Nephron (organoid): ENCODE measurements at regions not wholly inside any gene's neighbourhood (a gene's known extent, or its start where the extent isn't known, plus 50 kb on each side); places are given as distances from the start of the nearest gene placed in this dataset.
"Not testable (repeated sequence)": the region's sequence is repeated elsewhere in the genome, so short reads cannot be mapped to it uniquely, and the experiment has no call there.

ENCODE experiments used
- H3K27ac Mint-ChIP-seq, 3 experiments: 2 replicates each; pipeline ENCODE4 v1.8.0; 2020; ENCODE audit warnings: mixed read lengths in 3 of 3, mild to moderate bottlenecking in 2 of 3, moderate library complexity in 1 of 3
- H3K27me3 Mint-ChIP-seq: 2 replicates; pipeline ENCODE4 v1.8.0; 2021; ENCODE audit warnings: low read depth, mild to moderate bottlenecking, moderate library complexity, mixed read lengths
- H3K36me3 Mint-ChIP-seq: 2 replicates; pipeline ENCODE4 v1.8.0; 2020; ENCODE audit warnings: low read depth, mixed read lengths
- H3K4me1 Mint-ChIP-seq: 2 replicates; pipeline ENCODE4 v1.8.0; 2020; ENCODE audit warnings: mixed read lengths
- H3K4me3 Mint-ChIP-seq, 3 experiments: 2 replicates each; pipeline ENCODE4 v1.8.0; 2020; ENCODE audit warnings: mild to moderate bottlenecking in 3 of 3, mixed read lengths in 3 of 3, moderate library complexity in 2 of 3
- H3K9me3 Mint-ChIP-seq: 2 replicates; pipeline ENCODE4 v1.8.0; 2020; ENCODE audit warnings: mixed read lengths
- CTCF ChIP-seq, 3 experiments: fragments of 200-600 bp; sonication (generic); IDR thresholded peaks; one replicate each; pipeline ENCODE4 v1.5.0; 2021; ENCODE audit warnings: antibody characterized with exemption in 3 of 3; ENCODE audit not compliant: unreplicated experiment in 3 of 3

DNA sequence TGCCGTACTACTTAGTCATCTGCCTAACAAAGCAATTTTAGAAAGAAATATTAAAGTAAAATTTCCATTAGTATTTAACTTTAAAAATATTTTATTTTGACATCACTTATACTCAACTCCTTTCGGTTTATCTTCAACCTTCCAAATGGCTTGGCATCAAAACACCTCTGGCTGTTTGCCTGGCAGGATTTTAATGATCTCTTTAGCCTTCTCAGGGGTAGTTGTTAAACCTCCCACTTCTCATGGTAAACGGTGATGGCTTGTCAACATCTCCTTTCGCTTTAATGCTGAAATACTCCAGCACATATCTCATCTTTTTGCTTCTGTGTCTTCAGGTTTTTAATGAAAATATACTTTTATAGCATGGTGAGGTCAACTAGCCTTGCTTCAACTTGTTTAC lies 747.1 kb downstream of the CETN3 start:
- H3K4me3 Mint-ChIP-seq, result no peak overlapping the region
- peaks cover 4% of the 10 kb centered on the region for H3K36me3 Mint-ChIP-seq
- no peak for TF ChIP-seq CTCF (IDR thresholded peaks at IDR 0.05; ENCODE audit: unreplicated experiment in 3 of 3)
- no peak overlapping the region for H3K27ac Mint-ChIP-seq
- peaks cover 14% of the 10 kb centered on the region for H3K9me3 Mint-ChIP-seq
- no peaks in the 10 kb centered on the region for H3K4me1 Mint-ChIP-seq
- H3K27me3 Mint-ChIP-seq, result no peaks in the 10 kb centered on the region

- Mint-ChIP-seq H3K4me3 (no peak overlapping the region), H3K9me3 (peaks cover 30% of the 10 kb centered on the region), H3K27ac (no peak overlapping the region), H3K27me3 (no peaks in the 10 kb centered on the region), H3K36me3 (no peaks in the 10 kb centered on the region), H3K4me1 (no peaks in the 10 kb centered on the region)
- no peak for TF ChIP-seq CTCF (IDR thresholded peaks at IDR 0.05; ENCODE audit: unreplicated experiment in 3 of 3)
Measured at GRCh38 chr5:89638871-89639270, 755.9 kb upstream of the MEF2C start.

DNA sequence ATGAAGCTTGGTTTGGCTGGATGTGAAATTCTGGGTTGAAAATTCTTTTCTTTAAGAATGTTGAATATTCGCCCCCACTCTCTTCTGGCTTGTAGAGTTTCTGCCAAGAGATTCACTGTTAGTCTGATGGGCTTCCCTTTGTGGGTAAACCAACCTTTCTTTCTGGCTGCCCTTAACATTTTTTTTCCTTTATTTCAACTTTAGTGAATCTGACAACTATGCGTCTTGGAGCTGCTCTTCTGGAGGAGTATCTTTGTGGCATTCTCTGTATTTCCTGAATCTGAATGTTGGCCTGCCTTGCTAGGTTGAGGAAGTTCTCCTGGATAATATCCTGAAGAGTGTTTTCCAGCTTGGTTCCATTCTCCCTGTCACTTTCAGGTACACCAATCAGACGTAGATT lies 751.2 kb upstream of the MEF2C start:
- not testable (repeated sequence) for H3K27me3 Mint-ChIP-seq, H3K36me3 Mint-ChIP-seq, H3K4me3 Mint-ChIP-seq, H3K4me1 Mint-ChIP-seq, H3K27ac Mint-ChIP-seq
- H3K9me3 Mint-ChIP-seq, result peaks cover 37% of the 10 kb centered on the region

DNA sequence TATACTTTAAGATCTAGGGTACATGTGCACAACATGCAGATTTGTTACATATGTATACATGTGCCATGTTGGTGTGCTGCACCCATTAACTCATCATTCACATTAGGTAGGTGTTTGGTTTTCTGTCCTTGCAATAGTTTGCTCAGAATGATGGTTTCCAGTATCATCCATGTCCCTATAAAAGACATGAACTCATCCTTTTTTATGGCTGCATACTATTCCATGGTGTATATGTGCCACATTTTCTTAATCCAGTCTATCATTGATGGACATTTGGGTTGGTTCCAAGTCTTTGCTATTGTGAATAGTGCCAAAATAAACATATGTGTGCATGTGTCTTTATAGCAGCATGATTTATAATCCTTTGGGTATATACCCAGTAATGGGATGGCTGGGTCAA lies 747.1 kb upstream of the MEF2C start:
- not testable (repeated sequence) for H3K36me3 Mint-ChIP-seq, H3K27me3 Mint-ChIP-seq, H3K27ac Mint-ChIP-seq, H3K4me1 Mint-ChIP-seq, H3K4me3 Mint-ChIP-seq
- H3K9me3 Mint-ChIP-seq, result peaks cover 36% of the 10 kb centered on the region

- no peaks in the 10 kb centered on the region for H3K36me3 Mint-ChIP-seq
- H3K27me3 Mint-ChIP-seq, result no peaks in the 10 kb centered on the region
- TF ChIP-seq CTCF (IDR thresholded peaks at IDR 0.05; ENCODE audit: unreplicated experiment in 3 of 3), result no peak
- peaks cover 27% of the 10 kb centered on the region for H3K9me3 Mint-ChIP-seq
- H3K4me1 Mint-ChIP-seq, result no peaks in the 10 kb centered on the region
- H3K4me3 Mint-ChIP-seq, result no peak overlapping the region
- no peak overlapping the region for H3K27ac Mint-ChIP-seq
Measured at GRCh38 chr5:89628876-89629635, 746.1 kb upstream of the MEF2C start.

DNA sequence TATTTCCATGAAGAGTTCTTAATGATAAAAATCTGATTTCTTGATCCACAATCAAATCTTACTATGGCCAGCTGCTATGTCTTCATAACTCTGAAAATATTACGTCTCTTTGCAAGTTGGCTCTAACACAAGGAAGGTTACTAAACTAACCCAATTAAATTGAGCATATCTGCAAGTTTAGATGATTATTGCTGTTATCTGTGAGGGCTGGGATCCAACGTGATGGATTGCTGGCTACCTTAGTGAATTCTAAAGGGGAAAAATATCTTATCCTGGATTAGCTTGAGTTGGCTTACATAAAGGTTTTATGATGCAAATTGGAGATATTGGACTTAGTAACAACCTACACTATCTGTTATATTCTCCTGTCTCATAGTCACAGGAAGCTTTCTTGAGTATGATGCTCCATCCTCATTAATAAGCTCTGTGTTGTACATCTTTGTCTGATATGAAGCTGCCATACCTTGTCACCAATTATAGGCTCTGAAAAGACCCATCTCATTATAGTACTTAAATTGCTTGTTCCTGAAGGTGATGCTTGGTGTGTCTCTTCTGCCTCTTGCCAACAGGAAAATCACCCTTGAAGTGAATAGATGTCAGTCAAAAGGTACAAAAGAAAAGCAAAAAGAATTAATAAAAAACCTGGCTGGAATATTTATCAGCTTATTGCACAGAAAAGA lies 733.0 kb upstream of the MEF2C start:
- Mint-ChIP-seq H3K4me3 (no peak overlapping the region), H3K36me3 (no peaks in the 10 kb centered on the region), H3K27ac (no peak overlapping the region), H3K9me3 (peaks cover 18% of the 10 kb centered on the region), H3K27me3 (no peaks in the 10 kb centered on the region), H3K4me1 (no peaks in the 10 kb centered on the region)
- TF ChIP-seq CTCF (IDR thresholded peaks at IDR 0.05; ENCODE audit: unreplicated experiment in 3 of 3), result no peak
